Thyroid gland (tissue), 4 donors: ENCODE measurements at regions not wholly inside any gene's neighbourhood (a gene's known extent, or its start where the extent isn't known, plus 50 kb on each side); places are given as distances from the start of the nearest gene placed in this dataset.

Experiments used
- DNase-seq, 2 donors: peaks; one replicate each; pipeline ENCODE4 v3.0.0-alpha.2; 2019
- H3K27ac ChIP-seq, 3 donors: fragments of 200-600 bp; sonication (generic); 1 replicate in 2 of 3; 2 replicates in 1 of 3; pipeline ENCODE4 v1.5.1; 2016 to 2019; ENCODE audit warnings: mild to moderate bottlenecking in 1 of 3, moderate library complexity in 1 of 3
- H3K27me3 ChIP-seq: fragments of 200-600 bp; sonication (generic); one replicate; pipeline ENCODE4 v1.5.1; 2019
- H3K36me3 ChIP-seq, 2 donors: fragments of 200-600 bp; sonication (generic); one replicate each; pipeline ENCODE4 v1.5.1; 2016 to 2019
- H3K4me1 ChIP-seq, 2 donors: fragments of 200-600 bp; sonication (generic); one replicate each; pipeline ENCODE4 v1.5.1; 2017 to 2019
- H3K4me3 ChIP-seq, 3 donors: fragments of 200-600 bp; sonication (generic); replicated peaks in 1 of 3; 1 replicate in 2 of 3; 2 replicates in 1 of 3; pipeline ENCODE4 v1.5.1; 2016; ENCODE audit warnings: mild to moderate bottlenecking in 1 of 3
- H3K9me3 ChIP-seq: fragments of 200-600 bp; sonication (generic); one replicate; pipeline ENCODE4 v1.5.1; 2017
- CTCF ChIP-seq, 6 experiments: fragments of 200-600 bp in 3 of 6; fragments of 450-650 bp in 3 of 6; sonication (generic) in 3 of 6; IDR thresholded peaks; one replicate each; pipeline ENCODE4 v1.5.1; 2016 to 2019; ENCODE audit warnings: antibody characterized with exemption in 6 of 6, mild to moderate bottlenecking in 2 of 6, inconsistent platforms in 1 of 6, moderate library complexity in 1 of 6
- POLR2A ChIP-seq, 2 donors: fragments of 450-650 bp; IDR thresholded peaks; one replicate each; pipeline ENCODE4 v1.6.1; 2017; ENCODE audit warnings: antibody characterized with exemption in 2 of 2, mild to moderate bottlenecking in 2 of 2, moderate library complexity in 1 of 2
- WGBS, 2 donors: methylation state at CpG; one replicate each; pipeline ENCODE4 v1.1.5; 2017; 5-methylcytosine and 5-hydroxymethylcytosine counted together
- intact Hi-C: fragments of 100-400 bp; cut with DNase I; formaldehyde crosslinking; loops from one replicate; pipeline ENCODE4 v1.15.1; 2023

- WGBS, 2 donors: 59 to 68% methylated on average over 6 of the region's 6 CpGs
- no peak for DNase-seq
- TF ChIP-seq POLR2A (IDR thresholded peaks at IDR 0.05) (no peak), CTCF (IDR thresholded peaks at IDR 0.05) (no peak)
- H3K9me3 ChIP-seq: no peaks in the 10 kb centered on the region
- no peak overlapping the region for H3K4me3 ChIP-seq
- no peaks in the 10 kb centered on the region for H3K36me3 ChIP-seq
- H3K27me3 ChIP-seq: no peaks in the 10 kb centered on the region
- H3K27ac ChIP-seq: no peak overlapping the region
- no peaks in the 10 kb centered on the region for H3K4me1 ChIP-seq
- intact Hi-C loops: no loop called here
Measured at GRCh38 chr6:80690551-80691131, 584.2 kb downstream of the BCKDHB start.

- TF ChIP-seq CTCF (IDR thresholded peaks at IDR 0.05): no peak
- no peak for TF ChIP-seq POLR2A (IDR thresholded peaks at IDR 0.05)
- 58% methylated on average over 3 of the region's 3 CpGs for WGBS, 2 donors
- Histone ChIP-seq H3K4me3 (no peak overlapping the region), H3K27me3 (no peaks in the 10 kb centered on the region), H3K36me3 (no peaks in the 10 kb centered on the region), H3K9me3 (no peaks in the 10 kb centered on the region), H3K4me1 (no peaks in the 10 kb centered on the region), H3K27ac (no peak overlapping the region)
- DNase-seq: no peak
- intact Hi-C loops: no loop called here
Measured at GRCh38 chr6:80689716-80690395, 583.4 kb downstream of the BCKDHB start.

- TF ChIP-seq POLR2A (IDR thresholded peaks at IDR 0.05) (no peak), CTCF (IDR thresholded peaks at IDR 0.05) (no peak)
- intact Hi-C loops: no loop called here
- WGBS, 2 donors: 72 to 87% methylated on average over 2 of the region's 2 CpGs
Measured at GRCh38 chr6:80679992-80680391, 573.5 kb downstream of the BCKDHB start.

GRCh38 chr6:80676386-80676785 lies 569.9 kb downstream of the BCKDHB start:
- Histone ChIP-seq H3K9me3 (no peaks in the 10 kb centered on the region), H3K27me3 (no peaks in the 10 kb centered on the region), H3K4me3 (no peak overlapping the region), H3K36me3 (no peaks in the 10 kb centered on the region), H3K4me1 (no peaks in the 10 kb centered on the region), H3K27ac (no peak overlapping the region)
- intact Hi-C loops: no loop called here
- DNase-seq: no peak
- TF ChIP-seq CTCF (IDR thresholded peaks at IDR 0.05): no peak
- TF ChIP-seq POLR2A (IDR thresholded peaks at IDR 0.05): no peak
- WGBS, 2 donors: 85 to 92% methylated on average over 3 of the region's 3 CpGs

More at GRCh38 chr6:80679992-80680391, 573.5 kb downstream of the BCKDHB start:
- H3K4me1 ChIP-seq: no peaks in the 10 kb centered on the region
- H3K9me3 ChIP-seq: no peaks in the 10 kb centered on the region
- no peak overlapping the region for H3K4me3 ChIP-seq
- H3K36me3 ChIP-seq: no peaks in the 10 kb centered on the region
- no peak overlapping the region for H3K27ac ChIP-seq
- DNase-seq: no peak
- no peaks in the 10 kb centered on the region for H3K27me3 ChIP-seq

GRCh38 chr6:80674669-80675068 lies 568.2 kb downstream of the BCKDHB start:
- no peak for DNase-seq
- intact Hi-C loops: no loop called here
- WGBS, 2 donors: 46 to 54% methylated on average over 1 of the region's 1 CpG
- H3K27me3 ChIP-seq: no peaks in the 10 kb centered on the region
- H3K36me3 ChIP-seq: no peaks in the 10 kb centered on the region
- TF ChIP-seq POLR2A (IDR thresholded peaks at IDR 0.05) (no peak), CTCF (IDR thresholded peaks at IDR 0.05) (no peak)
- H3K4me3 ChIP-seq: no peak overlapping the region
- H3K27ac ChIP-seq: no peak overlapping the region
- H3K4me1 ChIP-seq: no peaks in the 10 kb centered on the region
- H3K9me3 ChIP-seq: no peaks in the 10 kb centered on the region
